NCI-H1436 (cell line): ENCODE measurements at regions not wholly inside any gene's neighbourhood (a gene's known extent, or its start where the extent isn't known, plus 50 kb on each side); places are given as distances from the start of the nearest gene placed in this dataset.

ENCODE experiments used
- DNase-seq: peaks from one replicate; lab custom pipeline; 2025; lab: John Stamatoyannopoulos, UW

DNA sequence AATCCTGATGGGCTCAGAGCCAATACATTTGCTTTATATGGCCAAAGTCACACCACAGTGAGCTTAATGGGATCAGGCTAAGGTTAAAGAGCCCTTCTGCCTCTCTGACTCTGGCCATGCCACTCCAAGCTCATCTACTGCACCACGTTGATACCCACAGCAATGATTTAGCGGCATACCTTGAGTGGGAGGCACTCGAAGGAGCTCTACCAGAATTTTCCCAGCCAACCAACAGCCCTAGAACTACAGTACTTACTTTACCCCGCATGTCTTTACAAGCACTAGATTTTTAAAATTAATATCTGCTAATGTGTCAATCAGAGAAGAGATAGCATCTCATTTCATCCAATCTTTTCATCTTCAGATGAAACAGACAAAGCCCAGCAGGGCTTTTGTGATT lies 300.5 kb downstream of the GRIN2B start:
- DNase-seq: no peak

DNA sequence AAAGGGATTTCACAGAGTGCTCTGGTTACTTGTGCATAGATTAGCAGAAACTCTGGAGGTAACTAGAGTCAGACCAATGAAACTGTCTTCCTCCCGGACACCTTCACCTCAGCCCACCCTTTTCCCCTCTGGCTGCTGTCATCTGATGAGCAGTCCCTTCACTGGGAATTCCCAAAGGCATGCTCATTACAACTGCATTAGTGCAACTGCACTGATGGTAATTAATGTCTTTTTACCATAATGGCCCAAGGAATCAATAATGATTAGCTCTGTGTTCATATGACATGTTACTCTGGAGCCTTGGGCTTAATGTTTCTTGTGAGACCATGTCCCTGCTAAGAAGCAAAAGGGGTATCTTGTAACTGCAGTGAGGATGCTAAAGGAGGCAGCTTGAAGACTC lies 304.5 kb downstream of the GRIN2B start:
- no peak for DNase-seq

DNA sequence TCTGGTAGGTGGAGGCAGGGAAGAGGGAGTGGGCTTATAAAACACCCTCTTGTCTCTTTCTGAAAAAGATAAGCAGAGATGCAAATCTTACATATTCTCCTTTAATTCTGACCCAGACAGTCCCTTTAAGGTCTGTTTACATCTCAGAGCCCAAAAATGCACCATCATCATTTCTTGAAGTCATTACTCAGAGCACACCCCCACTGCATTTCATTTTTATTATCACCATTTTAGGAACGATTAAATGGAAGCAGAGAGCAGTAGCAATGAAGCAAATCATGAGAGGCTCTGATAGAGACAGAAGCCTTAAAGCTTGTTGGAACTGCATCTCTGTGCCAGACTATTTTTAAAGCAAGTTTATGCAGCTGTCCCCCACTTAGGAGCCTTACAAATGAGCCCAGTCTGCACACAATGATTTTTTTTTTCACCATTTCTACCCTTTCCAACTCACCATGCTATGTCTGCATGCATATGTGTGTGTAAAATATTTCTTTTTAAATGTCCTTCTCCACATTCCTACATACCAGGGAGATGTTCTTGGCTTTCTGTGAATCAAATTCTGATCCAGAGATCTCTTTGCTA lies 311.0 kb downstream of the GRIN2B start:
- no peak for DNase-seq

DNA sequence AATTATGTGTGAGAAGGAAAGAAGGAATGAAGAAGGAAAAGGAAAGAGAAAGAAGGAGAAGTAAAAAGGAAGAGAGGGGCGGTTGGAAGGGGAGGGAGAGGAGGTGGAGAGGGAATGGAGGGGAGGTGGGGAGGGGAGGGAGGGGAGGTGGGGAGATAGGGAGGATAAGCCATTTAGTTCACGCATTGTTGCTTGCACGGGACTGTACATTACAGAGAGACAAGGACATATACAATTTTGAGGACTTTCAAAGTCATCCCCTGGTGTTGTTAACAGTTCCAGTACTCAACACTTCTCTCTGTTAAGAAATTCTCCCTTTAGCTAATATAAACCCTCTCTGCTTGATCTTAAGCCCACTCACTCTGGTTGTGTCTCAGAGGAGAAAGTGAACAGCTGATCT lies 312.5 kb downstream of the GRIN2B start:
- DNase-seq: no peak

GRCh38 chr12:13666806-13667205 lies 314.6 kb downstream of the GRIN2B start:
- no peak for DNase-seq

GRCh38 chr12:13661005-13661887 lies 320.2 kb downstream of the GRIN2B start:
- DNase-seq: peak; percentile 1

DNA sequence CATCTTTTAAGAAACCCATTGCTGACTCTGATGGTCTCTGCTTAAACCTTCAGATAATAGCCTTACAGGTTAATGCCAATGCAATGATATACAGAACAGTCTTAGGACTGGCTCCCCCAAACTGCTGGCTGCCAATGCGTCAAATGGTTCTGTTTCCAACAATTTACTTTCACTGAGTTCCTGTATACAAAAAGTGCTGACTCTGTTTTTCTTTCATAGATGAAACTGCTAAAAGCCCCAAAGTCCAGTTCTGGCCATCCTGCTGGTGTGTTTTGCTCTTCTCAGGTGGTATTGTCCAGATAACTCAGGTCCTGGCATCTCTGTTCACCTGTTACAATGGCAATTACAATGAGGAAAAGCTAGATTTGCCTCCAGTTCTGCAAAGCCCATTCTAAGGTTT lies 326.9 kb downstream of the GRIN2B start:
- DNase-seq: no peak

GRCh38 chr12:13652105-13652504 lies 329.3 kb downstream of the GRIN2B start:
- no peak for DNase-seq

DNA sequence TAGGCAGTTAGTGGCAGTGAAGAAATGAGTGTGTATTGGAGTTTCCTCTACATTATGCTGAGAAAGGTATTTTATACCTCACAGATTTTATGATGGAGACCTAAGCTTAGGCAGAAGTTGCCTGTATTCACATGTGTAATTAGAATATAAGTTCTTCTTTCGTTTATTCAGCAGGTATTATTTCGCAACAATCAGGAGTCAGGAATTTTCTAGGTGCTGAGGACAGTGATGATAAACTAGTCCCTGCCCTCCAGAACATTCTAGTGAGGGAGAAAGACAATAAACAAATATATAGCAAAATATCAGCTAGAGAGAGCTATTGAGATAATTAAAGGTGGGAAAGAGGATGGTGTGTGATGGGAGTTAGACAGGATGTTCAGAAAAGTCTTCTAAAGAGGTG lies 345.7 kb downstream of the GRIN2B start:
- DNase-seq: no peak

GRCh38 chr12:13631873-13632272 lies 349.5 kb downstream of the GRIN2B start:
- no peak for DNase-seq

DNA sequence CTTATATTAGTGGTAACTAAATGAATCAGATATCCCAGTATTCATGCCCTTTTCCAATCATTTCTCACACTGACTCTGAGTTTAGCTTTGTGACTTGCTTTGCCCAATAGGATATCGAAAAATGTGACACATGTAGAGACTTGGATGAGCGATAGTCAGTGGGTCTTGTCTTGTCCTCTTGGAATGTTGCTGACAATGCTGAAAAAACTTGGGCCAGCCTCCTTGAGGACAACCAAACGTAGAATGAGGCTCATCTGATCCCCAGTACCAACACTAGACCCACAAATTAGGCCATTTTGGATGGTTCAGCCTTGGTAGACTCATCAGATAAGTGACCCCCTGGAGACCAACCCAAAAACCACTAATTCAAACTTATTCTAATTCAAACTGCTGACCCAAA lies 351.0 kb downstream of the GRIN2B start:
- DNase-seq: no peak

DNA sequence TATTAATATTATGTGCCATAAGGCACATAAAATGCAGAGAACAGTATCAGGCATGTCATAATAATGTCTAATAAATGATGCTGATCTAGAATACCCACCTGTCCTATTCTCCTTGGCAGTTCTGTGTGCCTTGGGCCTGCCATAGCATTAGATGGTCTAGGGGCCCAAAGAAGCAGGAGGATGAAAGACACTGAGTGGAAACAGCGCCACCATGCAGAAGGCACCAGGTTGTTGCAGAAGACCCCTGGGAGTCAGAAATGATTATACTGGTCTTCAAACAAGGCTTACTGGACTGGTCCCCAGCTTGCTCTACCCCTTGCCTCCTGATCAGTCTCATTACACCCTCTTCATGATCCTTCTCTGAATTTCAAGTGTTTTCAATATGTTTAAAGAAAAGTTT lies 353.3 kb downstream of the GRIN2B start:
- DNase-seq: no peak

DNA sequence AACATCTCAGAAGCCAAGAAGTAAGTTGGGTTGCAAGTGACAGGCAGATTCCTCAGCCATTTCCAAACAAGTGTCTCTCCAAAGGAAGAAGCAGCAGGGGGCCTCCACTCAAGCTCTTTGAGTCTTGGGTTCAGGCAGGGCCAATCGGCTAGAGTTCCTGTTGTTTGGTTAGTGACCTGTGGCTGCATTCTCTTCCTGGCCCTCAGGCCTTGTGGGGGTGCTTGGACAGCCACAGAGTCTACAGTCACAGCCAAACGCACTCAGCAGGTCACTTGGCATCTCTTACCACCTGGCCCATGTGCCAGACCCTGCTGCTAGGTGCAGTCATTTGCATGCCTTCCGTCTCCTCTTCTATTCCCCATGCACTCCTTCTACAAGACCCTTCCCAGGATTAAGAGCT lies 353.9 kb downstream of the GRIN2B start:
- DNase-seq: no peak

- DNase-seq: no peak
Observed at GRCh38 chr12:13613297-13613696, 368.1 kb downstream of the GRIN2B start.

- no peak for DNase-seq
Observed at GRCh38 chr12:13609894-13610679, 371.3 kb downstream of the GRIN2B start.

DNA sequence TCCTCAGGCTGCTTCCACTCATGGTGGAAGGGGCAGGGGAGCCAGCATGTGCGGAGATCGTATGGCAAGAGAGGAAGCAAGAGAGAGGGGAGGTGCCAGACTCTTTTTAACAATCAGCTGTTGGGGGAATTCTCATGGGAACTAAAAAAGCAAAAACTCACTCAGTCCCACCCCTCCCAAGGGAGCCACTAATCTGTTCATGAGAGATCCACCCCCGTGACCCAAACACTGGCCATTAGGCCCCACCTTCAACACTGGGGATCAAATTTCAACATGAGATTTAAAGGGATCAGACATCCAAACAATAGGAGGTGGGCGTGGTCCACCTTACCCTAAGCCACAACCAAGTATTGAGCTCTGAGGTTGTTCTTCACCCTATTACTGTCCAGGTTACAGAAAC lies 375.1 kb downstream of the GRIN2B start:
- no peak for DNase-seq

DNA sequence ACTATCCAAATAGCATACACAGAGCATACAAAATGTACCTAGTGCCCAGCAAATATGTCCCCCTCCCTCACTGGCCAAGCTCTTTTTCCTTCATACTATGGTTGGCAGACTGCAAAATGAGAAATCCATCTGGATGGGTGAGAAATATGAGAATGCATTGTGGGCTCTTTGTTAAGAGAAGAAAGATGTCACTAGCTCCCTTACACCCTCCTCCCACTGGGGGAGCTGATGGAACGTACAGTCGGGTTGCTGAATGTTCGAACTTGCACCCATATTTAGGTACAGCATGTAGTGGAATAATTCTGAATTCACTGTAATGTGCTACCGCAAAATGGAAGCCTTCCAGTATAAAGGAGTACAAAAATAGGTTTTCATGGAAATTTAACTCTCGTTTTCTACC lies 377.4 kb downstream of the GRIN2B start:
- no peak for DNase-seq

- DNase-seq: no peak
Observed at GRCh38 chr12:13602172-13602571, 379.2 kb downstream of the GRIN2B start.

GRCh38 chr12:13599176-13599575 lies 382.2 kb downstream of the GRIN2B start:
- no peak for DNase-seq

- no peak for DNase-seq
Observed at GRCh38 chr12:13597837-13598236, 383.6 kb downstream of the GRIN2B start.

GRCh38 chr12:13597166-13597565 lies 384.2 kb downstream of the GRIN2B start:
- DNase-seq: no peak

DNA sequence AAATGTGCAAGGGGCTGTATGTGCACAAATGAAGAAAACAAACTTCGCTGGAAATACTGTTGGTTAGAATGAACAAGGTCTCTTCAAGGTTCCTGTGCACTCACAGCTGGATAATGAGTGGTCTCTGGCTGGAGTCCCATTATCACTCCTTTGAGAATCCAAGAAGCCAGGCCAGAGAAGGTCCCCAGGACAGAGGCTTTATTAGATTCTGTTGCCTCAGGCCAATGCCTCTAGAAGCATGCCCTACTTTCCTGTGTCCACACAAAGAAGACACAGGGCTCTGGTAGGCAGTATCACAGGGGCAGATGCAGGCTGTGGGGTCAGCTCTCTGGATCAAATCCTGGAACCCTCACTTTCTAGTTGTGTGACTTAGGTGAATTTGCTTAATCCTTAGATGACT lies 384.7 kb downstream of the GRIN2B start:
- DNase-seq: no peak
